ENCODE measurements at regions not wholly inside any gene's neighbourhood (a gene's known extent, or its start where the extent isn't known, plus 50 kb on each side); places are given as distances from the start of the nearest gene placed in this dataset.

GRCh38 chr4:104022226-104022625 is 302.4 kb upstream of the TACR3 start:
- no peak overlapping the region for H2AFZ ChIP-seq (ENCODE audit: control insufficient read depth, low read length)
- H3K9me1 ChIP-seq (ENCODE audit: control insufficient read depth, extremely low read depth, insufficient read depth, low read length), result no peaks in the 10 kb centered on the region
- no peak overlapping the region for H3K9ac ChIP-seq (ENCODE audit: control insufficient read depth, extremely low read depth, insufficient read depth, low read length)
- H3K27ac ChIP-seq (ENCODE audit: control insufficient read depth, insufficient read depth, low read length), result no peak overlapping the region
- TF ChIP-seq EZH2 (IDR thresholded peaks at IDR 0.05; ENCODE audit: low read length), result no peak
- no peak for TF ChIP-seq CTCF (optimal IDR thresholded peaks at IDR 0.05 in 1 of 3, IDR thresholded peaks at IDR 0.05 in 1 of 3, conservative IDR thresholded peaks at IDR 0.05 in 1 of 3; ENCODE audit: extremely low read depth in 1 of 3, insufficient read depth in 2 of 3, low read length in 3 of 3)
- no peaks in the 10 kb centered on the region for H3K9me3 ChIP-seq (ENCODE audit: control insufficient read depth, low read depth, low read length)
- no peaks in the 10 kb centered on the region for H3K4me1 ChIP-seq (ENCODE audit: control insufficient read depth, extremely low read depth, insufficient read depth, low read length)
- H3K36me3 ChIP-seq (ENCODE audit: control insufficient read depth in 2 of 2, extremely low read depth in 1 of 2, insufficient read depth in 2 of 2, low read length in 2 of 2), result no peaks in the 10 kb centered on the region
- DNase-seq (ENCODE audit: low read depth, low spot score) (no peak), FAIRE-seq (no peak)
- no peak overlapping the region for H3K4me3 ChIP-seq (ENCODE audit: control insufficient read depth in 2 of 3, extremely low read depth in 1 of 3, insufficient read depth in 2 of 3, low read depth in 1 of 3, low read length in 3 of 3)
- no peaks in the 10 kb centered on the region for H3K27me3 ChIP-seq (ENCODE audit: control insufficient read depth, extremely low read depth, insufficient read depth, low read length)
- dilution Hi-C loops (cut with MboI; ENCODE audit: extremely low pct_ligation_motif_present, low sequenced_read_pairs), result no loop called here
- no peaks in the 10 kb centered on the region for H3K79me2 ChIP-seq (ENCODE audit: control insufficient read depth, insufficient read depth, low read length)
- H3K4me2 ChIP-seq (ENCODE audit: control insufficient read depth, extremely low read depth, insufficient read depth, low read depth, low read length), result no peak overlapping the region
- no peaks in the 10 kb centered on the region for H4K20me1 ChIP-seq (ENCODE audit: control insufficient read depth, extremely low read depth, insufficient read depth, low read length)

- Histone ChIP-seq H2AFZ (ENCODE audit: control insufficient read depth, low read length) (no peak overlapping the region), H3K27me3 (ENCODE audit: control insufficient read depth, extremely low read depth, insufficient read depth, low read length) (no peaks in the 10 kb centered on the region), H3K79me2 (ENCODE audit: control insufficient read depth, insufficient read depth, low read length) (no peaks in the 10 kb centered on the region), H3K36me3 (ENCODE audit: control insufficient read depth in 2 of 2, extremely low read depth in 1 of 2, insufficient read depth in 2 of 2, low read length in 2 of 2) (no peaks in the 10 kb centered on the region), H3K4me3 (ENCODE audit: control insufficient read depth in 2 of 3, extremely low read depth in 1 of 3, insufficient read depth in 2 of 3, low read depth in 1 of 3, low read length in 3 of 3) (no peak overlapping the region), H3K4me2 (ENCODE audit: control insufficient read depth, extremely low read depth, insufficient read depth, low read depth, low read length) (no peak overlapping the region), H4K20me1 (ENCODE audit: control insufficient read depth, extremely low read depth, insufficient read depth, low read length) (no peaks in the 10 kb centered on the region), H3K9me3 (ENCODE audit: control insufficient read depth, low read depth, low read length) (no peaks in the 10 kb centered on the region), H3K9ac (ENCODE audit: control insufficient read depth, extremely low read depth, insufficient read depth, low read length) (no peak overlapping the region), H3K27ac (ENCODE audit: control insufficient read depth, insufficient read depth, low read length) (no peak overlapping the region), H3K9me1 (ENCODE audit: control insufficient read depth, extremely low read depth, insufficient read depth, low read length) (no peaks in the 10 kb centered on the region), H3K4me1 (ENCODE audit: control insufficient read depth, extremely low read depth, insufficient read depth, low read length) (no peaks in the 10 kb centered on the region)
- no peak for DNase-seq (ENCODE audit: low read depth, low spot score)
- TF ChIP-seq CTCF (optimal IDR thresholded peaks at IDR 0.05 in 1 of 3, IDR thresholded peaks at IDR 0.05 in 1 of 3, conservative IDR thresholded peaks at IDR 0.05 in 1 of 3; ENCODE audit: extremely low read depth in 1 of 3, insufficient read depth in 2 of 3, low read length in 3 of 3) (no peak), EZH2 (IDR thresholded peaks at IDR 0.05; ENCODE audit: low read length) (no peak)
- dilution Hi-C loops (cut with MboI; ENCODE audit: extremely low pct_ligation_motif_present, low sequenced_read_pairs), result no loop called here
- FAIRE-seq, result no peak
These were observed 300.9 kb upstream of the TACR3 start for GRCh38 chr4:104020641-104021040.
